GM18867 (cell line): ENCODE measurements at regions not wholly inside any gene's neighbourhood (a gene's known extent, or its start where the extent isn't known, plus 50 kb on each side); places are given as distances from the start of the nearest gene placed in this dataset.

Experiments used
- ATAC-seq: cut with Tn5 transposase; IDR thresholded peaks from one replicate; pipeline ENCODE4 v1.9.1; 2021; ENCODE audit warnings: mild to moderate bottlenecking, moderate library complexity; ENCODE audit not compliant: unreplicated experiment

DNA sequence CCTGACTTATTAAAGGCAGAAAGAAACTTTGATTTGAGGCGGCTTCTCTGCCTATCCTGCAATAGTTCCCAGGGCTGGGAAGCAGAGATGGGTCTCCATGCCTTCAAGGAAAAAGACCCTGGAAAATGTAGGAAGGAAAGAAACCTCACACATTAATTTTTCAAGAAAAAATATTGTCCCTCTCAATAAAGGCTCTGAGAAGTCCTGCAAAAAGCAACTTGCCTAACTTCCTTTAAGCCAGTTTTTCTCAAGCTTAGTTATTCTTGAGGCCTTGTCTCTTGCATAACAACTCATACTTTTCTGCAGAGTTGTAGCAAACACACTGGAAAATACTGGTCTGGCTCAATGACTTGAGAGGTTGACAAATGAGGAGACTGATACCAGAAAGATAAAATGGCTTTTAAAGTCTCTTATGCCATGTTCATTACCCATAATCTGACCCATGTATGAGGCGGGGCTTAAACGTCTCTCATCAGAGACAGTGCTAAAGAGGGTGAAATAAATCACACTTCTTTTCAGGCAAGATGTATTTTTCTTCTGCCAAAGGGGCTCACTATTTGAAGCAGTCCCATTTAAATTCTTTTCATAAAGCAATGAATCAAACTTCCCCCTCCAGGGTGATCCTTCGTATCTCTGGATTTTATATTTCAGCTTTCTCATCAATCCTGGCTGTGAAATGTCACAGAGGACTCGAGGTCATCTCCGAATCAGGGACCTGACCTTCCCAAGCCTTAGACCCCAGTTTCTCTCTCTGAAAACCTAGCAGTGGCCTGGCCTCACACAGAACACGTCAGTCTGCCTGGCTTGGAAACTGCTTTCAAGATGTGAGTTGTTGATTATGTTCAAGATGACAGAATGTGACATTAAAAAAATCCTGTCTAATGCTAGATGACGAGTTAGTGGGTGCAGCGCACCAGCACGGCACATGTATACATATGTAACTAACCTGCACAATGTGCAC is 82.3 kb upstream of the KCNG1 start:
- no peak for ATAC-seq

GRCh38 chr20:51100617-51101016 is 77.7 kb upstream of the KCNG1 start:
- ATAC-seq, result no peak

DNA sequence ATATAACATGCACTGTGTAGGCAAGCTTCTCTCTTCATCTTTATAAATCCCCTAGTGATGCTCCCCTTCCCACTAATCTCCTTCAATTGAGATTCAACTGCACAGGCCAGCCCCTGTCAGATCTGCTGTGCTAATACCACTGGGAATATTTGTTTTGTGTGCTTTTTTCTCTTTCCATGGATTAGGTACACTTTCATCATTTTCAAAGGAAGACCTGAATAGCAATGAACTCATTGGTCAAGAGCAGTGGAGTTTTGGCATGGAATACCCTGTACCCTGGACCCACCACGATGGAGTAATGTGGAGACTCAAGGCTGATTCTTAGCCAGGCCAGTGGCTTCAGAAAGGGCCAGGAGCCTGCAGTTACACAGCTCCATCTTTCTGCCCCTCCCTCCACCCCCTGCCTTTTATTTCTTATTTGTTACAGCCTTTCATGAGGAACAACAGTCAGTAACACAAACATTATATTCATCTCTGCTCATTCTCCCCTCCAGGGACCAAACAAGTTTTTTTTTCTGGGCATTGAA is 75.4 kb upstream of the KCNG1 start:
- ATAC-seq, result no peak

- ATAC-seq, result no peak
Measured at GRCh38 chr20:51097351-51098120, 74.6 kb upstream of the KCNG1 start.

GRCh38 chr20:51096582-51097267 is 73.8 kb upstream of the KCNG1 start:
- ATAC-seq, result no peak

DNA sequence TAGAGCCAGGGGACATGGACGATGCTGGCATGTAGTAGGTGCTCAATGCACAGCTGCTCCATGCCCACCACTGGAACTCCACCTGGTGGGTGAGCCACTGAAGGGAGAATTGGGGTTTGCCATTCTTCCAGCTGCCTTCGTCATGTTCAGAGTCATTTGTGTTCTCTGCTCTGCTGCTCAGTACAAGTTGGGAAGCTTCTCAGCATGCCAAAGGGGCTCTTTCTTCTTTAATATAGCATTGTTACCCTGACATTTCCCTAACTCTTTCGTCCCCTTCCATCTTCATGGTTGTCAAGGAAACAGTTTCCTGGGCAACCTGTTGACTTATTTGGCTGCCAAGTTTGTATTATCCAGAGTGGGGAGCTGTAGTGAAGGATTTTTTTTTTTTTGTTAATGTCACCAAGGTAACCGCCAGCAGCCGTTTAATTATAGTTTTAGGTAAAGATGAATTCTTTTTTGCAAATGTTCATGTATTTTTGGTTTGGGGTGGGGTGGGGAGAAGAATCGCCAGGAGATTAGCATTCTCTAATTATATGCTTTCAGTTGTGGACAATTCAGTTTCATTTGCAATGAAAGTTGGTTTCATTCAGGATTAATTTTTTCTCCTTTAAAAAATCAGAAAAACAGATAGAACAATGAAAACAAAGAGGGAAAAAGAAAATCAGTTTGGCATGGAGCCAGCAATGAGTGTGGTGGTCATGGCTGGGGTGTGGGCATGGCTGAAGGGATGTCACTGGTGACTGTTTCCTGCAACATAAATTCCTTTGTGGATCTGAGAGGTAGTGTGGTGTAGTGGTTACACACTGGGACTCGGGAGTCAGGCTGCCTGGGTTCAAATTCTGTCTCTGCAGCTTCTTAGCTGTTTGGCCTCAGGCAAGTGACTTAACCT is 73.0 kb upstream of the KCNG1 start:
- ATAC-seq, result no peak

DNA sequence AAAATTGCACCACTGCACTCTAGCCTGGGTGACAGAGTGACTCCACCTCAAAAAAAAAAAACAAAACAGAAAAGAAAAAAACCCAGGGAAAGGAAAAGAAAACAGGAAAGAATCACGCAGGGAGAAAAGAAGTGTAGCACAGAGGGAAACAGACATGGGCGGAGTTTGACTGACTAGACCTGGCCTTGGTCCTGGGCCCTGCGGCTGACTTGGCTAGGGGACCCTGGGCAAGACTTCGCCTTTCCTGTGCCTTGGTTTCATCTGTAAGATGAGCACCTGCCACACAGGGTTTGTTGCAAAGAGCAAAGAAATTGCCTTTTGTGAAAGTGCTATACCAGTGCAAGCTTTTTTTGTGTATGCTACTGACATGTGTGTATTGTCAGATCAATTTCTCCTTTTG is 71.3 kb upstream of the KCNG1 start:
- ATAC-seq, result no peak

DNA sequence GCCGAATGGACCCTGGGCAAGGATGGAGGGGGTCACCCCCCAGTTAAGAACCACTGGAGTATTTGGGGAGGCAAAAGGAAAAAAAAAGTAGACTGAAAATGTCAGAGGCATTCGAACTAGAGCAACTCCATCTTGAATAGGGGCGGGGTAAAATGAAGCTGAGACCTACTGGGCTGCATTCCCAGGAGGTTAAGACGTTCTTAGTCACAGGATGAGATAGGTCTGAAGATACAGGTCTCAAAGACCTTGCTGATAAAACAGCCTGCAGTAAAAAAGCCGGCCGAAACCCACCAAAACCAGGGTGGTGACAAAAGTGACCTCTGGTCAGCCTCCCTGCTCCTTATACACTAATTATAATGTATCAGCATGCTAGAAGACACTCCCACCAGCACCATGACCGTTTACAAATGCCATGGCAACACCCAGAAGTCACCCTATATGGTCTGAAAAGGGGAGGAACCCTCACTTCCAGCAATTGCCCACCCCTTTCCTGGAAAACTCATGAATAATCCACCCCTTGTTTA is 70.4 kb upstream of the KCNG1 start:
- ATAC-seq, result no peak

GRCh38 chr20:51092338-51092737 is 69.4 kb upstream of the KCNG1 start:
- no peak for ATAC-seq

GRCh38 chr20:51091406-51092195 is 68.7 kb upstream of the KCNG1 start:
- ATAC-seq, result no peak

DNA sequence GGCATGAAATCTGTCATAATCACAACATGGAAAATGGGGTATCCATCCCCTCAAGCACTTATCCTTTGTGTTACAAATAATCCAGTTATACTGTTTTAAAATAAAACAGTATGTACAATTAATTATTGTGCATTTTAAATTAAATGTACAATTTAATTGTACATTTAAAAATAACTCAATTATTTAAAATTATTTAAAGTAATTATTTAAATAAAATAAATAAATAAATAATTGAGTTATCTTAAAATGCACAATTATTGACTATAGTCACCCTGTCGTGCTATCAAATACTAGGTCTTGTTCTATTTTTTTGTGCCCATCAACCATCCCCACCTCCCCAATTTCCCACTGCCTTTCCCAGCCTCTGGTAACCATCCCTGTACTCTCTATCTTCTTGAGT is 66.9 kb upstream of the KCNG1 start:
- ATAC-seq, result no peak

GRCh38 chr20:51089272-51089781 is 66.4 kb upstream of the KCNG1 start:
- ATAC-seq, result no peak

- ATAC-seq, result no peak
Measured at GRCh38 chr20:51087266-51087665, 64.4 kb upstream of the KCNG1 start.

- no peak for ATAC-seq
Measured at GRCh38 chr20:51085769-51086168, 62.9 kb upstream of the KCNG1 start.

- ATAC-seq, result no peak
Measured at GRCh38 chr20:51084593-51085377, 61.9 kb upstream of the KCNG1 start.

- no peak for ATAC-seq
Measured at GRCh38 chr20:51083447-51083846, 60.5 kb upstream of the KCNG1 start.

- ATAC-seq, result no peak
Measured at GRCh38 chr20:51082988-51083387, 60.1 kb upstream of the KCNG1 start.

- ATAC-seq, result no peak
Measured at GRCh38 chr20:51080516-51080915, 57.6 kb upstream of the KCNG1 start.
